ENCODE measurements at regions not wholly inside any gene's neighbourhood (a gene's known extent, or its start where the extent isn't known, plus 50 kb on each side); places are given as distances from the start of the nearest gene placed in this dataset.

DNA sequence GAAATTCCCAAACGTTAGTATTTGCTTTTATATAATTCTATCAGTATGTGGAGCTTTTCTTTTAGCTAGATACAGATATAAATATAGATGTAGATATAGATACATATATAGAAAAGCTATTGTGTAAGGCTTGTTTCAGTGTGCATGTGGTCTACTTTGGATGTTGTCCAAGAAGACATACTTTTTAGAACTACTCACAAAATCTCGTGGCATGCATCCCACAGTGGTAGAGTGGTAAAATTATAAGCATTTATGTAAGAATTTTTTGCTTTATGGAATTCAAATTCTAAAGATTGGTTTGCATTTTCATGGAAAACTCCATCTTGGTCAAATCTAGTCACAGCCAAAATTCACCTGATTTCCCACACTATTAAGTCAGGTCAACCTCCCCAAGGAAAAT, 880.4 kb downstream of the EFNB2 start:
- DNase-seq = no peak

DNA sequence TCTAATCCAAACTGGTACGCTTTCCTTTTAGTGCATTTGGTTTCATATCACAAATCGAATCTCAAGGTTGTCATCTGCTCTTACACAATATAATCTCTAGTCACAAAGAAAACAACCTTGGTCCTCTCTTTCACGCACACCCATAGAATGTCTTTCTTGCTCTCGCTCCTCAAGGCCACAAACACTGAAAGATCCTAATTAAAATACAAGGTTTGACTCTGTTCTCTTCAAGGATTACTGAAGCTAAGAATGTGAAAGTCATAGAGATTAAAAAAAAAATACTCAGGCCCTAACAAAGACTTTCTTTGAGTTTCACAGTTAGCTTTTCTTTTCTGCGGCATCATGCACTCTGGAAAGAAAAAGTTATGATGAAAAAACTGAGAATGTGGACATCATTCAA, 891.5 kb downstream of the EFNB2 start:
- DNase-seq = no peak

DNA sequence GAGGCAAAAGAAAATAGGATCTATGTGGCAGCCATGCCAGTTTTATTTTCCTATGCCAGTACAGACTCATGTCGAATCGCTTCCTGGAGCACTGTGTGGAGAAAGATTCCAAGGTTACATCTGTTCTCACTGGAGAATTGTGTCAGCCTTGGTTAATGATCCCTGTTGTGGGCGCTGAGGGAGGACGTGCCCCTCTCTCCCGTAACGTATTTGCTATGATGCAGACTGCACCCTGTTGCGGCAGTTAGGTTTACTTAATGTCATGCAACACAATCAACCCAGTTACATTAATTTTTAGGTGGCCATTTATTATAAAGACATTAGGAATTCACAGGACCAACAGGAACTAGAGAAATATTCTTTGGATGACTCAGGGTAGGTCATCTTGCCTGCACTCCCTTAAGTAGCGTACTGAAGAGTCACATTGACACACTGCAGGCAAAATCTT, 892.9 kb downstream of the EFNB2 start:
- DNase-seq = no peak

DNA sequence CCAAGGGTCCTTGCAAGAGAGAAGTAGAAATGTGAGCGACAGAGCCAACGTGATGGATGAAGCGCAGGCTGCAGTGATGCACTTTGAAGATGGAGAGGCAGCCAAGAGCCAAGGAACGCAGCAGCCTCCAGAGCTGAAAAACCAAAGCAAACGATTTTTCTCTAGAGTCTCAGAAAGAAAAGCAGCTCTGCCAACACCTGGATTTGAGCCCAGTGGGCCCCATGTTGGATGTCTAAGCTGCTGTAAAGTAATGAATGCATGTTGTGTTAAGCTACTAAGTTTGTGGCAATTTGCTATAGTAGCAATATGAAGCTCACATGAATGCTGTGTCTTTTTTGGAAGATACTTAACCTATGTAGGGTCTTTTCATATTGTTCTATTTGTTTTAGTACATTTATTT, 894.3 kb downstream of the EFNB2 start:
- no peak for DNase-seq

DNA sequence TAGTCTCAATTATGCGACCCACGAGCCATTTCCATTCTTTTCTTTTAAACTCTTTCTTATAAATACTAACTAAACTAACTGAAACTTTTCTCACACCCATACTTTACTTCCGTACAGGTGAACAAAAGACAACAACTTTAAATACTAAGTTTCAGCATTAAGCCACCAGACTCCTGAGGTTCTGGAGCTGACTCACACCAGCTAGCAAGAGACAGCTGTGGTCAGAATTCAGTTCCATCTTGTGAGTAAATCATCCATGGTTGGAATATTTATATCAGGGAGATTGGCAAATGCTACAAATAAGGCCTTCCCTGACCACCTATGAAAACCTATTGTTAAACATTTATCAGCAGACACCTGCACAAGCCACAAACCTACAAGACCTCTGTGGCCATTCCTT, 897.0 kb downstream of the EFNB2 start:
- DNase-seq = no peak

DNA sequence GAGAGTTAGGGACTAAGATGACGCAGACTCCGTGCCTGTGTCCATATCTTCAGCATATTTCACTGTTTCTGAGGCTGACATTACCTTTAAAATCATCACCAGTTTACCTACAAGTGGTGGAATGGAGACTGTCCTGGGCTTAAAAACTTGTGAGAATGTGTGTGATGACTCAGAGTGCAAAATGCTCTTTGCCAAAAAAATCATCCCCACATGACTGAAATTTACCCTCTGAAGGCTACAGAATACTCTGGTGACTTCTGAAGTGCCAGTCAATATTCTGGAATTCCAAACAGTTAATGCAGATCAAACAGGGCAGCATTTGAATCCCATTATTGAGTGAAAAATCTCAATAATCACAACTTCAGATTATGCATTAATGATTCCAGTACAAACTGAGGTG, 901.4 kb downstream of the EFNB2 start:
- DNase-seq = no peak

DNA sequence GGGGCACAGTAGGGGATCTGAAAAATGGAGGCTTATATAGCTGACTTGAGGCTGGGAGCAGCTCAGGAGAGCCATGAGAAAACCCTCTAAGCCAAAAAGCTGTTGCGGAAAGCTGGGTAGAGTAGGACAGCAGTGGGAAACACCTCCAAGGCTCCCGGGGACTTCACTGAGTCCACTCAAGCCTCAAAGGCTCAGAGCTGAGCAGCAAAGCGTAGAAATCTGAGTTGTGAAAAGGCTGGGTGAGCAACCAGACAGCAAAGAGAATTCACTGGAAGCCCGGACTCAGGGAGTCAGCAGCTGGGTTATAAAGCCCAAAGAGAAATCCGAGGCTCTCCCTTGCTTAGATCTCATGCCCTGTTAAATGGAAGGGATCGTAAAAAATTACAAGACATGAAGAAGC, 905.0 kb downstream of the EFNB2 start:
- DNase-seq = no peak

DNA sequence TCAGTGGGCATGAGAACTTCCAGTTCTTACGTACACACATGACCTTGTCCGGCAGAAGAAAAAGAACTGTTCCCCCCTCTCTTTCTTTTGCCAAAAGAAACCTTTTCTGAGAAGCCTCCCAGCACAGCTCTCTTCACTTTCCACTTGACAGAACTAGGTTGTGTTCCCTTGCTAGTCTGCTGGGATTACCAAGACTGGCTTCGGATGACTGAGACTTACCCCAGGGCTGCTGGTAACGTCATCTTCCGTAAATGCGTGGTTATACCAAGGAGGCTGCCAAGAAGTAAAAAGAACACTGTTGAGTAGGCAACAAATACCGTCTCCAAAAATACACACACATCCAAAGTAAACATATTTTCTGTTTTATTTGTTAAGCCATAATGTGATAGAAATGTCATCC, 908.2 kb downstream of the EFNB2 start:
- DNase-seq = no peak

DNA sequence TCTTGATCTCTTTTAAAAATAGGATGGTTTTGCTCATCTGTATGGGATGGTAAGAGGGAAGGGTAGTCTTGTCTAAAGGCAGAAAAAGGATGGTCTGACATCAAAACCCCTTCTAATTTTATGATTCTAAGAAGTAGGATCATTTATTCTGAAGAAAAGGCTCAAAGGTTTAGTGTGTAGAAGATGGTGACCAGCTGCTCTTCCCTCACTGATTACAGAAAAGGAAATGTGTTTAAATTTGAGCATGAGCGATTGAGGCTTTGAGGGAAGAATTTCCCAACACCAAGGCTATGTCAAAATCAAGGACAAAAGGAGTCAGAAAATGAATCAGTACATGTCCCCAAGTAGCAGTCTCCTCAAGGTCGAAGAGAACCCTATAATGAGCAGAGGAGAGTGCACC, 909.8 kb downstream of the EFNB2 start:
- DNase-seq = no peak

DNA sequence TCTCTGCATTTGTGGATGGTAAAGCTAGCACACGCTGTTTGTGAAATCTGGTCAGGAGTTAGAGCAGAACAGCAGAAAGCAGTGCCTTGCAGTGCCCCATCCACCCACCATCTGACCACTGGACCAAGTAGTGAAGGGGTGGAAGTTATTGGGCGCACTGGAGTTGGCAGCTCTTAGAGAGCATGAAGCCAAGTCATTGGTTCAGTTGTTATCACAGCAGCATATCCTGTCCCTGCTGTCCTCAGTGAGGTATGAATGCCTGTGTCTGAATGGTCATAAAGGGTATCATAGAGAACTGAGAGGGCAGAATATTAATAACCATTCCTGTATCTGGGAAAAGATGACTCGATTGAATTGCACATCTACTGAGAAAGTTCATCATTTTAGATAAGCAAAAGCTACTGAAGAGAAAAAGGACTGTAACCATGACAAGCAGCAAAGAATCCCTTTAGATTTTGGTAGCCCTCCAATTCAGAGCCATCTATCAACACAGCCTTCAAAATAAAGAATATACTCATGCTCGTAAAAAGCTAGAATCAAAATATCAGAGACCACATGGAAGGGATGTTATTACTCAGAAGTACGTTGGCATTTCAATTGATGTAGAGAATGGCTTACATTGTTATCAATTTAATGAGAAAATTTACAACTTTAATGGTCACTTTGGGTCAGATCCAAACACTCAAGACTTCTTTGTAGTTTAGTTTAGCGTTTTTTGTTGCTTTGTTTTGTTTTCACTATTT, 919.0 kb downstream of the EFNB2 start:
- no peak for DNase-seq

DNA sequence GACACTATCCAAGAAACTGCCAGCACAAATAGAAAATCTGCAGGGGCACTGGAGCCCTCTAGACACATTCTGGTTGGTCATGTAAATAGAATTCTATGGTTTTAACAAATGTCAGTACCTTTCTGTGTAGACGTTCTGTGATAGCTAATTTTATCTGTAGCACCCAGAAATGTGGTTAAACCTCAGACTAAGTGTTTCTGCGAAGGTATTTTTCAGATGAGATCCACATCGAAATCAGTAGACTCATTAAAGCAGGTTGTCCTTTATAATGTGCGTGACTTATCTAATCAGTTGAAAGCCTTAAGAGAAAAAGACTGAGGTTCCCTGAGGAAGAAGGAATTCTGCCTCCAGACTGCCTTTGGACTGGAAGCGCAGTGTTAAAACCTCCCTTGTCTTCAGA, 922.9 kb downstream of the EFNB2 start:
- DNase-seq = no peak

DNA sequence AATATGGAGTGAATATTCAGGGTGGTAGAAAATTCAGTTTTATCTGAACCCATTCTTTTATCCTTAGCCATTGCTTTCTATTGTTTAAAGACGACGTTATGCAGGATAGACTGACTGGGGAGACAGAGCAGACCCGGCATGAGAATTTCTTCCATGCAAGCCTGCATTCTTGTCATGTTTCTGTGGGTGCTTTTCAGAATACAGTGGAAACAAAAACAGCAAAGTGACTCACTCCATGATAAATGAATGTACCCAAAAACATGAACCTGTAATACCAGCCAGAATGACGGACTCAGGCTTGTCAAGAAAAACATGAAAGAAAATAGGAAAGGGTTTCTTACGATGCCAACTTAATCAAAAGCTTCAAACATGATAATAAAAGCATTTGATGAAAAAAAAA, 924.0 kb downstream of the EFNB2 start:
- DNase-seq = no peak

DNA sequence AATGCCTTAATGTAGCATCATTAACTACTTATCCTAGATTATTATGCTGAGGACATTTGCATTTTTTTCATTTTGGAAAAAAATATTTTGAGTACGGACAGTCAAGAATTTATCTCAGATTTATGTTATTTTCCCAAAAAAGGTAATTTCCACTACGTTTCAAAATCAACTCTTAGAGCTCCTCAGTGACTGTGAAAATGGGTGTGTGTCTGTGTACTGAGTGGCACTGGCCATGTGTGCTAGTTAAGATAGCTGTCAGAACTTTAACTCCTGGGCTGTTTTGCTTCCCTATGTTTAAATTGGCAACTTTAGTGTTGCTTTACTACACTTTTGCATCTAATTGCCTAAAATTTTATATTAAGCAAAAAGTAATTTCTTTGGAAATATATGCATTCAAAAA, 927.4 kb downstream of the EFNB2 start:
- no peak for DNase-seq

DNA sequence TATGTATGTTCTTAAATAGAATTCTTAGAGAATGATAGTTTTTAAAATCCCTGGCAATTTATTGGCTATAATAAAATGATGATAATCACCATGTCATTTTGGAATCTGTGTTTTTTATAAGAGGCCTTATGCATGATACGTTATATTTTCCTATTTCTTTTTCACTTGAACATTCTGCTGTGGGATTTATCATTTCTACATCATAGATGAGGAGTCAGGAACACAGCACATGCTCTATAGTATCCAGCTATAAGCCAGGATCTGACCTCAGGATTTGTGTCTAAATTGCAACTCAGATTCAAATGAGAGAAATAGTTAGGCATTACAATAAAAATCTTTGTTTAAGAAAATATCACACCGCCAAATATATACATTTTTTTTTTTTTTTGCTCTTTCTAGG, 928.0 kb downstream of the EFNB2 start:
- DNase-seq = no peak

DNA sequence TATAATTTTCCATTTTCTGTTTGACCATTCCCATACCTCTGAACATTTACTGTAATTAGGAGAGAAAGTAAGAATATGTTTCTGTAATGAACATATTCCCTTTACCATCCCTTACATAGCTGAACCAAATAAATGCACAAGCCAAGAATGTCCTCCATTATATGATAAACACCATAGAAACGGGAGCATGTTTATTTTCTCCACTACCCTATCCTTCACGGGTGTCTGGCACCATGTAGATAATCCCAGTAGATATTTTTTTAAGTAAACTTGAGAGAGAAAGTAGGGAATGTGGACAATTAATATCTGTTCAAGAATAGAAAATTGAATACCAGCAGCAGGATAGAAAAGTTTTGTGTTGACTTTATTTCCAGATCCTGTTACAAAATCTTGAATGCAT, 928.4 kb downstream of the EFNB2 start:
- DNase-seq = no peak

DNA sequence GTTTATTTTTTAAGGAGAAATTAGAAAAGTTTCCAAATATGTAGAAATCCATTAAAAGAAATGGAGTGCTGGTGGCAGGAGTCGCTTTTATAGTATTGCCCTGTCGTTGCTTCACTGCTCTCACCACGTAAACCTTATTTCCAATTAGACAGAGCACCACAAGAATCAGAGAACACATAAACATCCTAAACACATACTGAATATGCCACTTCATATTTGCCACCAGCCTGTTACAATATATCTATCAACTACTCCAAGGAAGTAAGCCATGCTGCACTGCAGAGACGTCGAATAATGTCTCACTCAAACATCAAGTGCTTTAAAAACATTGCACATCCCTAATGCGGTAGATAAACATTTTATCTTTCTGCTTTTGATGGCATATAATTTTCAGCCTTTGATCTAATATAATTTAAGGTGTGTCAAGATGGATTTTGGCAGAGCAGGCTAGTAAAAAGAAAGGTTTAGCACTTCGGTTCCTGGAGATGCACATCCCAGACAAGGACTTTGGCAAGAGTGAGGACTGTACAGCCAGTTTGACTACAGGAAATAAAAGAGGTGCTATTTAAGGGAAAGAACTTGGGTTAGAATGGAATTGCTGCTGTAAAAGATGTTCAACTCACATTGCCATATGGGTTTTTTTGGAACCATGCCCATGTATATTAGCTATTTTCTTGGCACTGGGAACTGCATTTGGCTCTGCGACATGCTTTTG, 932.3 kb downstream of the EFNB2 start:
- DNase-seq = peak; percentile 16

DNA sequence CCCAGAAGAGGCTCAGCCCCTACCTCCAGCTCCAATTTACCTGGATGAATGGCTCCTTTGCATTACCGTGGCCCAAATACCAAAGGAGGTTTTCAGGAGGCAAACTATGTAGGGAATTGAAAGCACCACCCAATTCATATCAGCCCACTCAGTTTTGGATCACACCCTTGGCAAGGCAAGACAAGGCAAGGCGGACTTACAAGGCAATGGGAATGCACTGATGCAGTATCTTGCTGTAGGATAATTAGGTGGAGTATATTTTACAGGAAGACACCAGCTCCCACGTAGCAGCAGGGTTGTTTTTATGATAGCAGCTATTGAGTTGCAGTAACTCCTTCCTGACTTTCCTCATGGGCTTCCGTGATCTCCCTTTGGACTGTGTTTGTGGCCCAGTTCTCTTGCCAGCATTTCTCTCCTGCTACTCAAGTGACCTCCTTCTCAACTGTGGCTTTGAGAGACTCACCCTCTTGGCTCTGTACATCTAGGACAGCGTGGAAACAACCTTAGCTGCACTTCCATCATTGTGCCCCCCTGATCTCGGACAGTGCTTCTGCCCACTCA, 935.9 kb downstream of the EFNB2 start:
- DNase-seq = no peak

DNA sequence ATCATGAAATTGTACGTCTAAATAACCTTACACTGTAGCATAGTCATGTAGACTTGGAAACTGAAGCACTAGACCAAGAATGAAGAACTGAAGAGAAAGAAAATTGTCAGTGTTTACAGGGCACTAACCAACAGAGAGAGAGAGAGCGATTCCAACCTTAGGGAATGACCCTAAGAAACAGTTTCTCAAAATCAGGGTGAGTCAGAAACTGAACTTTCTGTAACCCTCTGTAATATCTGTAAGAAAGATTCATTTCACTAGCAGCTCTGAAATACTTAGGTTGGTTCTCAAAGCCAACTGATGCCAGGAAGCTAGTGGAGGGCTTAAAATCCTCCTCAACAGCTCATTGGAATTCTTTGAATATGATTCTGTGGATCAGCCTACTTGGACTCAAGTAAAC, 936.9 kb downstream of the EFNB2 start:
- DNase-seq = no peak

DNA sequence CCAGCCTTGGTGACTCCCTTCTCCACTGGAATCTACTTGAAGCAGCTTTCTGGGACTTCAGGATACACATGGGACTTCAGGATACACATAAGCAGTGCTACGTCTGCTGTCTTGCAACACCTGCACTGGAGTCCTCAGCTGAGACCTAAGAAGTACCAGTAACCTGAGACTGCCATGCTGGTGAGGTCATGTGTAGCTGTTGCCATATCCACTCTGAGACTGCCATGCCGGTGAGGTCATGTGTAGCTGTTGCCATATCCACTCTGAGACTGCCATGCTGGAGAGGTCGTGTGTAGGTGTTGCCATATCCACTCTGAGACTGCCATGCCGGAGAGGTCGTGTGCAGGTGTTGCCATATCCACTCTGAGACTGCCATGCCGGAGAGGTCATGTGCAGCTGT, 937.9 kb downstream of the EFNB2 start:
- no peak for DNase-seq

DNA sequence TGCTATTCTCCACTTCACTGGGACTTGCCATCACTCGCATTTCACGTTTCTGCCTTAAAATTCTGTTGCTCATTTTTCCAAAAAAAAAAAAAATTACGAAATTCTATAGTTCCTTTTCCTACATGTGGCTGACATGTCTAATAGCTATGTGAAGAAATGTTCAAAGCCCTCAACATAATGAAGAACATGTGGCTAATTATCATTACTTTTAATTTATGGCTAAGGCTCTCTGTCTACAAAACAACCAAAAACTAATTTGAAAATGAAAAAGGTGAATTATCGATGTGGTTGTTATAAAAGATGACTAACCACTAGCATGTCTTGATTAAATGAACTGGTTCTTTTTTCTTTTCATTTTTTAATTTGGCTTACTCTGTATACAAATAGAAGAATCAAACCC, 940.0 kb downstream of the EFNB2 start:
- no peak for DNase-seq

DNA sequence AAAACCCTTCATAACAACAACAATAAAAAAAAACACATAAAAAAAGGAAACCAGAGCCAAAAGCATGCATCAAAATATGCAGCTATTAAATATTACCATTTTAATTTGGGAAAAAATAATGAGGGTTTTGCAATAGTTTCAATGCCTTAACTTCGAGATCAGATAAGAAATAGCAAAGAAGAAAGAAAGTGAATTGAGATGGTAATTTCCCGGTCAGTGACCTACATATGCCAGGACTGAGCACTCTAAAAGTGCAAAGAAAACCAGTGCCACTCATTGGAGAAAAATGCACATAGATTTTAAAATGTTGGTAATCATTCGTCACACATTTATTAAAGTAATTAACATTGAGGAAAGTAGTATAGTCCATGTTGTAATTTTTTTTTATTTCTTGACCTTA, 944.2 kb downstream of the EFNB2 start:
- no peak for DNase-seq

DNA sequence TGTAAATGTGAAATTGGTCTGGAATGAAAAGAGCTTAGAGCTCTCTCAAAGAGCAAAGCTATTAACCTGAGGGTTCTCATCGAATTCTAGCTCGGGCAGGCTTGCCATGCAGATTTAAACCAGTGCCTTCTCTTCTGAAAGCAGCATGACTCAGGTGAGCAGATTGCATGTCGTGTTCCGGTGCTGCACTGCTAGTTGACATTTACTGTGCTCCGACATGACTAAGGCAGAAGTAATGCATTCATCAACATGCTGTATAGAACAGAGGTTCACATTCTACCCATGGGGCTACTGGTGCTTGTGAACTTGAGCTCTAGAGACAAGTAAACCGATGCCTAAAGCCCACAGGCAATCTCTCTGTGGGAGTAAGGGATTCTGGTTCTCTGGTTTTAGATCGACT, 947.7 kb downstream of the EFNB2 start:
- no peak for DNase-seq

DNA sequence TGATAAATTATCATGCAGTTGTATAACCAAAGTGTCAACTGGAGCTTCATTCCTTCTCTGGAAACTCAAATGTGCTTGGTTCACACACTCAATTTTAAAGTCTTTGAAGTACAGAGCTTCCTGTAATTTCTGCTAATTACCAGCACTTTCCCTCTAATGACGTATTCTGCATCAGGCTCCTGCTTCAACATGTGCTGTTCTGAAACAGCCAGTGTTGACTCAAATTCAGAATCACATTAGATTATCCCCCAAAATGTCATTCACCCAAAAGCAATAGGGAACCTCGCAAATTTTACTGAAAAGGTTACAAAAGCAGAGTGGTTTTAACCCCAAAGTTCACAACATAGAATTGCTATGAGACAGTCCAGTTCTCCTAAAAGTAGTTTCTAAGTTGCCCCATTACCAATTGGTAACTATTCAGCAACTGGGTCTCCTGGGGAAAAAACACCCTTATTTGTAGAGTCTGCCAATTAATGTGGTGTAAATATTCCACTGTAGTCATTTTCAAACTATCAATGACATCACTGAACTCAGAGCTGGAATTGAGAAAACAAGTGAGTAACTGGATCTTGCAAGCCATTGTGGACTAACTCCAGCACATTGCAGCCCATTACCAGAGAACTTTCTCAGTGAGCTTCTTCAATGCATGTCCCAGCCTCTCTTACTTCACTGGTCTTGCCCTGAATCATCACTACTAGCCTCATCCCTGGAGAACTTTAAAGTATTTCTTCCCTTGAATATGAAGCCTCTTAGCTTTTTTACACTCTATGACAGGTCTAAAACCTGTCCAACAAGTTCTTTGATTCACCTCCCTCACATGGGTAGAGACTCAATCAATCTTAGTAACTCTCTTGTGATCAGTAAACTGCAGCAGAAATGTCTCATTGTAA, 955.4 kb downstream of the EFNB2 start:
- DNase-seq = no peak

DNA sequence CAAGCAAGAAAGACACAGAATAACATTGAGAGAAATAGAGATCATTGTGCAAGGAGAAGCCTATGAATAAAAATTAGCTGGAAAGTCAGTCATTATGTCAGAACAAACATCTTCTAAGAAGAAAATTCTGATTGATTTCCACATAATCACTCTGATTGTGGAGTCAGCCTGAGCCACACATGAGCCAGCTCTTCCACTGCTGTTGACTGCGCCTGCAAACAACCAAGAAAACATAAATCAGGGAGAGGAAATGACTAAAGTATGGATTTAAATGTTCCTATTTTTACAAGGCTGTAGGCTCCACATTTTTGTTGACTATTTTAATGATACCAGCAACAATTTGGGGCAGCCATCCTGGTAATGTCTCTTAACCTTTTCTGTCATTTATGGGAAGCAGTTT, 962.3 kb downstream of the EFNB2 start:
- no peak for DNase-seq

Data from DMS153 (cell line).